ENCODE measurements at regions not wholly inside any gene's neighbourhood (a gene's known extent, or its start where the extent isn't known, plus 50 kb on each side); places are given as distances from the start of the nearest gene placed in this dataset.

DNA sequence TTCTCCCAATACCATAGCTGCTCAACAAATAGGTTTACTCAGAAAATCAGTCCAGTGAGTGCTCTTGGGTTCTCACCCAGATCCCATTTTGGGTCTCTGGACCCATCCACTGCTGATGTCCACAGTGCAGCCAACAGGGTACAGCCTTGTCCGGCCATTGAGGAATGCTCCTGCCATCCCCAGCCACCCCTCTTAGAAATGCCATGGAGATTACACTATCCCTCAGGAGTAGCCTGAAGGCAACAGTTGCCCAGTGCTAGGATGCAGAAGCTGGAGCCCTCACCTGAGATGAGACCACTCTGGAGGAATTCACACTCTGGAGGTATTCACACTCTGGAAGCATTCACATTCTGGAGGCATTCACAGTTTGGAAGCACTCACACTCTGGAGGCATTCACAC, 958.8 kb upstream of the TMEM132C start:
- no peaks in the 10 kb centered on the region for H3K79me2 ChIP-seq (ENCODE audit: insufficient read depth, low read length)
- no peaks in the 10 kb centered on the region for H4K20me1 ChIP-seq (ENCODE audit: control insufficient read depth, insufficient read depth, insufficient read length)
- H3K36me3 Mint-ChIP-seq (ENCODE audit: insufficient read depth in 1 of 3, low read depth in 3 of 3) = no peaks in the 10 kb centered on the region; a peak in 1 of 7 replicates
- no peaks in the 10 kb centered on the region for H3K4me1 Mint-ChIP-seq
- H3K18ac ChIP-seq (ENCODE audit: insufficient read length, low read depth, low read length) = no peak overlapping the region
- H3K23ac ChIP-seq (ENCODE audit: insufficient read length, low read depth, low read length) = no peak overlapping the region
- no peak overlapping the region for H4K5ac ChIP-seq (ENCODE audit: insufficient read length, low read depth, low read length)
- no peaks in the 10 kb centered on the region for H3K27me3 ChIP-seq (ENCODE audit: insufficient read depth, low read length)
- no peak overlapping the region for H4K91ac ChIP-seq (ENCODE audit: insufficient read length, low read depth, low read length)
- H2BK120ac ChIP-seq (ENCODE audit: low read depth, low read length, poor library complexity, severe bottlenecking) = no peak overlapping the region
- H3T11ph ChIP-seq (ENCODE audit: low read length) = no peak overlapping the region
- H4K8ac ChIP-seq (replicated peaks; ENCODE audit: insufficient read length, low read depth, low read length) = no peak overlapping the region
- H2BK20ac ChIP-seq (ENCODE audit: low read depth, low read length, poor library complexity, severe bottlenecking) = no peak overlapping the region
- H3K9me3 Mint-ChIP-seq = peaks cover 2 to 3% of the 10 kb centered on the region in 2 experiments; a peak in 3 of 5 replicates
- H2AFZ ChIP-seq (ENCODE audit: low read length) = no peak overlapping the region
- H3K27me3 Mint-ChIP-seq (ENCODE audit: low read depth) = peaks cover 24% of the 10 kb centered on the region
- no CpG with 5 or more reads among the region's 1 CpG for WGBS (ENCODE audit: extremely low coverage, insufficient read length, low lambda C conversion rate)
- no peak overlapping the region for H2BK5ac ChIP-seq (ENCODE audit: insufficient read length, low read length)
- H3K14ac ChIP-seq (ENCODE audit: insufficient read depth, low read length) = no peak overlapping the region
- no peak overlapping the region for H3K27ac ChIP-seq (ENCODE audit: insufficient read length, low read depth, low read length)
- no peak overlapping the region for H2BK15ac ChIP-seq (ENCODE audit: low read depth, low read length)
- H3K23me2 ChIP-seq (ENCODE audit: insufficient read length, low read depth, low read length, poor library complexity, severe bottlenecking) = no peaks in the 10 kb centered on the region
- no peaks in the 10 kb centered on the region for H3K79me1 ChIP-seq (ENCODE audit: insufficient read depth, low read depth, low read length, poor library complexity, severe bottlenecking)
- TF ChIP-seq, protein P1, sequence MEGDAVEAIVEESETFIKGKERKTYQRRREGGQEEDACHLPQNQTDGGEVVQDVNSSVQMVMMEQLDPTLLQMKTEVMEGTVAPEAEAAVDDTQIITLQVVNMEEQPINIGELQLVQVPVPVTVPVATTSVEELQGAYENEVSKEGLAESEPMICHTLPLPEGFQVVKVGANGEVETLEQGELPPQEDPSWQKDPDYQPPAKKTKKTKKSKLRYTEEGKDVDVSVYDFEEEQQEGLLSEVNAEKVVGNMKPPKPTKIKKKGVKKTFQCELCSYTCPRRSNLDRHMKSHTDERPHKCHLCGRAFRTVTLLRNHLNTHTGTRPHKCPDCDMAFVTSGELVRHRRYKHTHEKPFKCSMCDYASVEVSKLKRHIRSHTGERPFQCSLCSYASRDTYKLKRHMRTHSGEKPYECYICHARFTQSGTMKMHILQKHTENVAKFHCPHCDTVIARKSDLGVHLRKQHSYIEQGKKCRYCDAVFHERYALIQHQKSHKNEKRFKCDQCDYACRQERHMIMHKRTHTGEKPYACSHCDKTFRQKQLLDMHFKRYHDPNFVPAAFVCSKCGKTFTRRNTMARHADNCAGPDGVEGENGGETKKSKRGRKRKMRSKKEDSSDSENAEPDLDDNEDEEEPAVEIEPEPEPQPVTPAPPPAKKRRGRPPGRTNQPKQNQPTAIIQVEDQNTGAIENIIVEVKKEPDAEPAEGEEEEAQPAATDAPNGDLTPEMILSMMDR (conservative IDR thresholded peaks at IDR 0.05) = no peak
- no peaks in the 10 kb centered on the region for H3K4me1 ChIP-seq (ENCODE audit: insufficient read depth, low read length)
- H3K9me3 ChIP-seq (ENCODE audit: control insufficient read depth, low read depth, low read length) = no peaks in the 10 kb centered on the region
- H3K56ac ChIP-seq (ENCODE audit: insufficient read length, low read depth, low read length) = no peak overlapping the region
- H2BK12ac ChIP-seq (ENCODE audit: insufficient read length, low read depth, low read length) = no peak overlapping the region
- no peak for DNase-seq
- H3K27ac Mint-ChIP-seq = no peak overlapping the region
- no peak overlapping the region for H2AK5ac ChIP-seq (ENCODE audit: insufficient read length, low read length)
- H3K4ac ChIP-seq (ENCODE audit: low read depth, low read length) = no peak overlapping the region
- no peak overlapping the region for H3K4me3 Mint-ChIP-seq
- H3K9ac ChIP-seq (ENCODE audit: extremely low read depth, insufficient read length, low read length) = no peak overlapping the region
- H3K4me2 ChIP-seq (ENCODE audit: insufficient read depth, insufficient read length, low read length) = no peak overlapping the region

All from H9 (cell line).